Parathyroid adenoma (tissue), 2 donors: ENCODE measurements at regions not wholly inside any gene's neighbourhood (a gene's known extent, or its start where the extent isn't known, plus 50 kb on each side); places are given as distances from the start of the nearest gene placed in this dataset.
"Not testable (repeated sequence)": the region's sequence is repeated elsewhere in the genome, so short reads cannot be mapped to it uniquely, and the experiment has no call there.

ENCODE experiments used
- H2AFZ ChIP-seq: fragments of 300-600 bp; sonication (generic); one replicate; pipeline ENCODE4 v1.7.0; 2017; ENCODE audit warnings: antibody characterized with exemption, mild to moderate bottlenecking
- H3K27ac ChIP-seq: fragments of 300-600 bp; sonication (generic); one replicate; pipeline ENCODE4 v1.7.0; 2017
- H3K27me3 ChIP-seq: fragments of 300-600 bp; sonication (generic); one replicate; pipeline ENCODE4 v1.7.0; 2017; ENCODE audit warnings: low read length; ENCODE audit not compliant: control insufficient read depth, insufficient read depth
- H3K36me3 ChIP-seq: fragments of 300-600 bp; sonication (generic); one replicate; pipeline ENCODE4 v1.7.0; 2017; ENCODE audit warnings: low read length; ENCODE audit not compliant: control insufficient read depth, insufficient read depth
- H3K4me1 ChIP-seq: fragments of 300-600 bp; sonication (generic); one replicate; pipeline ENCODE4 v1.7.0; 2017; ENCODE audit warnings: control low read depth
- H3K4me2 ChIP-seq: fragments of 300-600 bp; sonication (generic); one replicate; pipeline ENCODE4 v1.7.0; 2017; ENCODE audit warnings: low read length
- H3K4me3 ChIP-seq: fragments of 300-600 bp; sonication (generic); one replicate; pipeline ENCODE4 v1.7.0; 2017; ENCODE audit warnings: low read depth, low read length
- H3K79me2 ChIP-seq: fragments of 300-600 bp; sonication (generic); one replicate; pipeline ENCODE4 v1.7.0; 2017; ENCODE audit warnings: control low read depth
- H3K9ac ChIP-seq: fragments of 300-600 bp; sonication (generic); one replicate; pipeline ENCODE4 v1.7.0; 2017; ENCODE audit warnings: mild to moderate bottlenecking
- H3K9me3 ChIP-seq: fragments of 300-600 bp; sonication (generic); one replicate; pipeline ENCODE4 v1.7.0; 2017; ENCODE audit warnings: low read length; ENCODE audit not compliant: control insufficient read depth
- TF ChIP-seq, protein P1 (sequence below): fragments of 300-600 bp; sonication (generic); IDR thresholded peaks from one replicate; pipeline ENCODE4 v1.7.0; 2017; ENCODE audit warnings: antibody characterized with exemption, mild to moderate bottlenecking
- donor health status: primary hyperparathyroidism.

DNA sequence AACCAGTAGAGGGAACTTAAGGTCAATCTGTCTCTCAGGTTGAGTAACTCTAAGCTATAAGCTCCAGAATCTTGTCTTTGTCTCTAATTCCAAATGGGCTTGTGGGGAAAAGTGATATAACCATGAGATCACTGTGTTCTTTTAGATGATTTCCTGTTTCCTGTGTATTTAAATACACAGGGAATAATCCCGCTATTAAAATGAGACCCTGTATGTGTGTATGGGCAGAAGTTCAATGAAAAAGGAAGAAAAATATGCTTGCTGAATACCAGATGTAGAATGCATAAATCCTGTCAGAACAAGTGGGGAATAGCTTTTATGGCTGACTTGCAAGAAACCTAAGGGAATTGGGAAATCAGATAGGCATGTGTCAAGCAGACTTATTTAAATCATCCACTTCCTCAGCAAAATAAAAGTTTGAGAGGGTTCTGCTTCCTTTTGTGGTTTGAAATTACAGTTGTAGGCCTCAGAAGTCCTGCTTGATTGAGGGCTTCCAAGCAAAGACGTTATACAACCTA, 164.7 kb upstream of the PDE7B start:
- H3K79me2 ChIP-seq = no peaks in the 10 kb centered on the region
- no peak overlapping the region for H3K27ac ChIP-seq
- TF ChIP-seq, protein P1, sequence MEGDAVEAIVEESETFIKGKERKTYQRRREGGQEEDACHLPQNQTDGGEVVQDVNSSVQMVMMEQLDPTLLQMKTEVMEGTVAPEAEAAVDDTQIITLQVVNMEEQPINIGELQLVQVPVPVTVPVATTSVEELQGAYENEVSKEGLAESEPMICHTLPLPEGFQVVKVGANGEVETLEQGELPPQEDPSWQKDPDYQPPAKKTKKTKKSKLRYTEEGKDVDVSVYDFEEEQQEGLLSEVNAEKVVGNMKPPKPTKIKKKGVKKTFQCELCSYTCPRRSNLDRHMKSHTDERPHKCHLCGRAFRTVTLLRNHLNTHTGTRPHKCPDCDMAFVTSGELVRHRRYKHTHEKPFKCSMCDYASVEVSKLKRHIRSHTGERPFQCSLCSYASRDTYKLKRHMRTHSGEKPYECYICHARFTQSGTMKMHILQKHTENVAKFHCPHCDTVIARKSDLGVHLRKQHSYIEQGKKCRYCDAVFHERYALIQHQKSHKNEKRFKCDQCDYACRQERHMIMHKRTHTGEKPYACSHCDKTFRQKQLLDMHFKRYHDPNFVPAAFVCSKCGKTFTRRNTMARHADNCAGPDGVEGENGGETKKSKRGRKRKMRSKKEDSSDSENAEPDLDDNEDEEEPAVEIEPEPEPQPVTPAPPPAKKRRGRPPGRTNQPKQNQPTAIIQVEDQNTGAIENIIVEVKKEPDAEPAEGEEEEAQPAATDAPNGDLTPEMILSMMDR = no peak
- H2AFZ ChIP-seq = no peak overlapping the region
- no peak overlapping the region for H3K9ac ChIP-seq
- no peaks in the 10 kb centered on the region for H3K27me3 ChIP-seq
- no peak overlapping the region for H3K4me2 ChIP-seq
- no peaks in the 10 kb centered on the region for H3K36me3 ChIP-seq
- H3K4me3 ChIP-seq = no peak overlapping the region
- no peaks in the 10 kb centered on the region for H3K4me1 ChIP-seq
- no peaks in the 10 kb centered on the region for H3K9me3 ChIP-seq

DNA sequence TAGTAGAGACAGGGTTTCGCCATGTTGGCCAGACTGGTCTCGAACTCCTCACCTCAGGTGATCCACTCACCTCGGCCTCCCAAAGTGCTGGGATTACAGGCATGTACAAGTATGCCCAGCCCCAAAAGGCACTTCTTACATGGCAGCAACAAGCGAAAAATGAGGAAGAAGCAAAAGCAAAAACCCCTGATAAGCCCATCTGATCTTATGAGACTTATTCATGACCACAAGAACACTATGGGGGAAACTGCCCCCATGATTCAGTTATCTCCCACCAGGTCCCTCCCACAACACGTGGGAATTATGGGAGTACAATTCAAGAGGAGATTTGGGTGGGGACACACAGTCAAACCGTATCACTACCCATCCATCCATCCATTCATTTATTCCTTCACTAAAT, 163.0 kb upstream of the PDE7B start:
- not testable (repeated sequence) for H3K9ac ChIP-seq, H3K4me3 ChIP-seq, H3K27ac ChIP-seq, H3K27me3 ChIP-seq, H3K36me3 ChIP-seq, H3K4me2 ChIP-seq, H2AFZ ChIP-seq, H3K79me2 ChIP-seq, H3K9me3 ChIP-seq, H3K4me1 ChIP-seq

DNA sequence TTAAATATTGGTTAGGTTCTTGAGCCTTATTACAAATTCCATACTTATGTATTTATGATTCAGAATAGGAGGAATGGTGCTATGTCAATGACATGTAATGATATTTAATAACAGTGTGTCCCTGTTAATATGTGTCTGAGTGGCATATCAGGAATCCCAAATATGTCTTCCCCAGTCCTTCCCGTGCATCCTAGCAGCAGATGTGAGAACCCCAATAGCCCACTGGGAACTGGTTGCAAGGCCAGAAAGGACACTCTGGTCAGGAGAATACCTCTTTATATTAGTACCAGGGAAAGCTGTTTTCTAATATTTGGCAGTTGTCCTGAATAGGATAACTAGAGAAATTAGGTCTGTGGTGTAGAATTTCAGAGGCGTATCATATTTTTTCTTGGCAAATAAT, 159.1 kb upstream of the PDE7B start:
- H3K79me2 ChIP-seq = no peaks in the 10 kb centered on the region
- TF ChIP-seq, protein P1 = no peak
- no peak overlapping the region for H2AFZ ChIP-seq

DNA sequence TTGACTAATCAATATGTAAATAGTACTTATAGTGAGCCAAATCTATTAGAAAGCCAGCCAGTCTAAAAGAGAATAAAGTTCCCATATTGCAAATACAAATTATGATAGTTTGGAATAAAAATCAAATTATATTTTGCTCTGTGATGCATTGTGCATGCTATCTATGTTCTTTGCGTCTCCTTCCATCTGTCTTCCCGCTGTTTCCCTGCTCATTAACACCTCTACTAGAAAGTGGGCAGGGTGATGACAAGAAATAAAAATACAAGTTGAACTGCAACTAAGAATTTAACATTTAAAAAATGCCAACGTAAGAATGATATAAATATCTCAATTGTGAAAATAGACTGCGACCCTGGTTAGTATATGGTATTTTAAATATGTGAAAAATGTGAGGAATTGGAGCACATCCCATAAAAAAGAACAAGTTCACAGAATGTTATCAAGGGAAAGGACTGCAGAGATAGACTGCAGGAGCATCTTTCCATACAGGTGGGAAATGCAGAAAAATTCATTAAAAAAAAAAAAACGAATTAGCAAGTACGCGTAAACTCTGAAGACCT, 157.6 kb upstream of the PDE7B start:
- Histone ChIP-seq H3K79me2 (no peaks in the 10 kb centered on the region), H3K9ac (no peak overlapping the region), H3K27me3 (no peaks in the 10 kb centered on the region), H3K4me2 (no peak overlapping the region), H3K4me3 (no peak overlapping the region), H3K36me3 (no peaks in the 10 kb centered on the region), H3K27ac (no peak overlapping the region), H2AFZ (no peak overlapping the region), H3K9me3 (no peaks in the 10 kb centered on the region), H3K4me1 (no peaks in the 10 kb centered on the region)
- TF ChIP-seq, protein P1 = no peak

More for the DNA sequence above, 159.1 kb upstream of the PDE7B start:
- H3K36me3 ChIP-seq = no peaks in the 10 kb centered on the region
- no peaks in the 10 kb centered on the region for H3K9me3 ChIP-seq
- no peak overlapping the region for H3K27ac ChIP-seq
- H3K27me3 ChIP-seq = no peaks in the 10 kb centered on the region
- H3K4me2 ChIP-seq = no peak overlapping the region
- H3K4me1 ChIP-seq = no peaks in the 10 kb centered on the region
- no peak overlapping the region for H3K9ac ChIP-seq
- H3K4me3 ChIP-seq = no peak overlapping the region

DNA sequence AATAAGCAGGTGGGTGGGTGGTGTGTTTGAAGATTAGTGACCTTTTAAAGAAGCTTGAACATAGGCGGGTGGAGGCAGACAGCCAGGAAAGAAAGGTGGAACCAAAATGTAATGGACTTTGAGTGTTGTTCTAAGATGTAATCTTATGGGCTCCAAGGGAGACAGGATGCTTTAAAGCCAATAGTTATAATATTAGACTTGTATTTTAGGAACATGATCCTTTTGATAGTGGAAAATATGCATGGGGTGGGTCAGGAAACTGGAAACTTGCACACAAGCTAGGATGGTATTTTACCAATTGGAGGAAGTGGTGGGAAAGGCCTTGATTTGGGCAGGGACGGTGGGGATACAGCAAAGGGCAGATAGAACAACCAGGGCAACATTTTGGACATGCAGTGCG, 151.8 kb upstream of the PDE7B start:
- Histone ChIP-seq H2AFZ (no peak overlapping the region), H3K9ac (no peak overlapping the region), H3K27me3 (no peaks in the 10 kb centered on the region), H3K4me2 (no peak overlapping the region), H3K79me2 (no peaks in the 10 kb centered on the region), H3K27ac (no peak overlapping the region), H3K4me1 (no peaks in the 10 kb centered on the region), H3K4me3 (no peak overlapping the region), H3K36me3 (no peaks in the 10 kb centered on the region), H3K9me3 (no peaks in the 10 kb centered on the region)
- TF ChIP-seq, protein P1 = no peak
